Upper lobe of right lung (tissue), 1 donor: ENCODE measurements at regions not wholly inside any gene's neighbourhood (a gene's known extent, or its start where the extent isn't known, plus 50 kb on each side); places are given as distances from the start of the nearest gene placed in this dataset.

Experiments used
- ATAC-seq: fragments of 200-7000 bp; cut with Tn5 transposase; one replicate; pipeline ENCODE4 v1.9.1; 2020; ENCODE audit warnings: mild to moderate bottlenecking, moderate library complexity
- DNase-seq: peaks from one replicate; pipeline ENCODE4 v3.0.0-alpha.2; 2020
- H3K27ac ChIP-seq: fragments of 200-600 bp; one replicate; pipeline ENCODE4 v1.8.0; 2022
- H3K27me3 ChIP-seq: fragments of 200-600 bp; one replicate; pipeline ENCODE4 v1.8.0; 2022; ENCODE audit warnings: mild to moderate bottlenecking
- H3K36me3 ChIP-seq: fragments of 200-600 bp; one replicate; pipeline ENCODE4 v1.8.0; 2022
- H3K4me1 ChIP-seq: fragments of 200-600 bp; one replicate; pipeline ENCODE4 v1.8.0; 2022
- H3K4me3 ChIP-seq: fragments of 200-600 bp; one replicate; pipeline ENCODE4 v1.8.0; 2022; ENCODE audit warnings: mild to moderate bottlenecking
- H3K9me3 ChIP-seq: fragments of 200-600 bp; one replicate; pipeline ENCODE4 v1.8.0; 2022
- CTCF ChIP-seq: fragments of 200-600 bp; IDR thresholded peaks from one replicate; pipeline ENCODE4 v1.8.0; 2022; ENCODE audit warnings: antibody characterized with exemption
- intact Hi-C: fragments of 100-400 bp; cut with DNase I; formaldehyde crosslinking; loops from one replicate; pipeline ENCODE4 v1.11.0; 2022
- donor health status: DM: no; HTN: yes; CAD: no; lungs with severe emphysema.

GRCh38 chr1:200496937-200497336, 87.1 kb upstream of the ZNF281 start:
- DNase-seq (no peak), ATAC-seq (no peak)
- intact Hi-C loops, result no loop called here
- Histone ChIP-seq H3K4me1 (no peaks in the 10 kb centered on the region), H3K27me3 (no peaks in the 10 kb centered on the region), H3K27ac (no peak overlapping the region), H3K9me3 (no peaks in the 10 kb centered on the region), H3K36me3 (no peaks in the 10 kb centered on the region), H3K4me3 (no peak overlapping the region)
- no peak for TF ChIP-seq CTCF

DNA sequence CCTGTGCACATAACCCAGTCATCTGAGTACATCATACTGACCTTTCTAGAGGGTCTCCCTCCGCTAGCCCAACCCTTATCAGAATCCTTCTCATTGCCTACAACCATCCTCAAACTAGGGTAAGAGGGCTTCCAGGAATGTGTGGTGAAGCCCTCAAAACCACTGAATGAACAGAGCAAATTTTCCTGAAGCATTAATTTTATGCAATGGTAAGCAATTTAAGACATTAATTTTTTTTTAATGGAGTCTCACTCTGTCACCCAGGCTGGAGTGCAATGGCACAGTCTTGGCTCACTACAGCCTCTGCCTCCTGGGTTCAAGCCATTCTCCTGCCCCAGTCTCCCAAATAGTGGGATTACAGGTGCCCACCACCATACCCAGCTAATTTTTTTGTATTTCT, 86.1 kb upstream of the ZNF281 start:
- intact Hi-C loops, result no loop called here
- DNase-seq, result no peak
- no peak for TF ChIP-seq CTCF
- no peaks in the 10 kb centered on the region for H3K27me3 ChIP-seq
- H3K4me1 ChIP-seq, result no peaks in the 10 kb centered on the region
- no peak overlapping the region for H3K27ac ChIP-seq
- H3K36me3 ChIP-seq, result no peaks in the 10 kb centered on the region
- no peaks in the 10 kb centered on the region for H3K9me3 ChIP-seq
- no peak for ATAC-seq
- no peak overlapping the region for H3K4me3 ChIP-seq

DNA sequence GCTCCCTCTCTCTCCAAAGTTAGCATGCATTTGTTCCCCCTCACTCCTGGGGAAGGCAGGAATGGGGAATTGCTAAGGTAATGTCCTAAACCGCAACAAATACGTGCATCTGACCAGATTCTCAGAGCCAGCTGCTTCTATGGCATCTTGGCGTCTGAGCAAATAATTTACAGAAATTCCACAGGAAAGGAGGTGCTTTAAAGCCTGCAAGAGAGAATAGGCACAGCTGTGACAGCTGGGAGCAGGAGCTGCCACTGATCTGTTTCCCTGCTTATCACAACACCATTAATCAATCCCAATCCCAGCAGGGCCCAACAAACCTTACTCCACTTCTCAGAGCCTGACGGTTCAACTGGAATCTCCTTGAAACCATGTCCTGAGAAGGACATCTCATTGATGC, 83.5 kb upstream of the ZNF281 start:
- H3K27ac ChIP-seq, result no peak overlapping the region
- peaks cover 1% of the 10 kb centered on the region for H3K4me1 ChIP-seq
- intact Hi-C loops, result no loop called here
- DNase-seq (no peak), ATAC-seq (no peak)
- no peaks in the 10 kb centered on the region for H3K36me3 ChIP-seq
- H3K27me3 ChIP-seq, result no peaks in the 10 kb centered on the region
- no peak for TF ChIP-seq CTCF
- H3K4me3 ChIP-seq, result no peak overlapping the region
- no peaks in the 10 kb centered on the region for H3K9me3 ChIP-seq

GRCh38 chr1:200491103-200491502, 81.3 kb upstream of the ZNF281 start:
- Histone ChIP-seq H3K4me3 (no peak overlapping the region), H3K9me3 (no peaks in the 10 kb centered on the region), H3K36me3 (no peaks in the 10 kb centered on the region), H3K27me3 (no peaks in the 10 kb centered on the region), H3K27ac (no peak overlapping the region), H3K4me1 (peaks cover 4% of the 10 kb centered on the region)
- no peak for TF ChIP-seq CTCF
- intact Hi-C loops, result no loop called here
- no peak for DNase-seq
- ATAC-seq, result no peak

DNA sequence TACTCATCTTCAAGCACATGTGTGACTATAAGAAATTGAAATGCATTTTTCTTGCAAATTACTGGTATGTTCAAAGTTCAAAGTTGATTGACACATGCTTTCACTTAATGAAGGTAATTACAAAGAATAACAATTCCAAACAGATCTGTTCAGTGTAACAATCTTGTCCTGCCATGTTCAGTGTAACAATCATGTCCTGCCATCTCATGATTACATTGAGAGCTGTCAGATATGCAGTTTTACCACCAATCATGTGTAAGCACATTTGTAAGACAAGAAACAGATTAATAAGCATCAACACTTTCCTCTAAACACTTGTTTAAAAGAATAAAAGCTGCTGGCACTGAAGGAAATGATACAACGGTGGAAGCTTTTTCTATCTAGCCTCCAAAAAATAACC, 80.3 kb upstream of the ZNF281 start:
- no peak for TF ChIP-seq CTCF
- DNase-seq, result no peak

More for the DNA sequence above, 80.3 kb upstream of the ZNF281 start:
- intact Hi-C loops, result no loop called here
- no peak for ATAC-seq
- Histone ChIP-seq H3K27me3 (no peaks in the 10 kb centered on the region), H3K4me1 (peaks cover 4% of the 10 kb centered on the region), H3K9me3 (no peaks in the 10 kb centered on the region), H3K36me3 (no peaks in the 10 kb centered on the region), H3K27ac (no peak overlapping the region), H3K4me3 (no peak overlapping the region)
